ENCODE measurements at regions not wholly inside any gene's neighbourhood (a gene's known extent, or its start where the extent isn't known, plus 50 kb on each side); places are given as distances from the start of the nearest gene placed in this dataset.

- TF ChIP-seq POLR2A (IDR thresholded peaks at IDR 0.05) = no peak
- no peak for TF ChIP-seq CTCF (IDR thresholded peaks at IDR 0.05)
- no peak for TF ChIP-seq POLR2AphosphoS5 (IDR thresholded peaks at IDR 0.05)
- no peak for TF ChIP-seq EP300 (IDR thresholded peaks at IDR 0.05; ENCODE audit: low read depth)
Measured at GRCh38 chr5:5826911-5827310, 404.4 kb downstream of the ICE1 start.

All from transverse colon (tissue), 4 donors.